ENCODE measurements at regions not wholly inside any gene's neighbourhood (a gene's known extent, or its start where the extent isn't known, plus 50 kb on each side); places are given as distances from the start of the nearest gene placed in this dataset.

GRCh38 chr17:14737984-14738651 lies 437.2 kb downstream of the HS3ST3B1 start (continued):
- TF ChIP-seq ZNF574 (CRISPR knock-in tag; IDR thresholded peaks at IDR 0.05): peak; percentile 50; the same call in 1 of the 2 replicates
- 0 out of 2 replicates have a peak, but pooled peaks have one; percentile 47 for TF ChIP-seq ZNF567 (CRISPR knock-in tag; IDR thresholded peaks at IDR 0.05; ENCODE audit: borderline replicate concordance)
- TF ChIP-seq HMGXB4 (CRISPR knock-in tag; IDR thresholded peaks at IDR 0.05; ENCODE audit: borderline replicate concordance in 1 of 2, low read depth in 1 of 2): peak; percentile 46 to 67; a peak in 2 of 4 replicates
- TF ChIP-seq REL (CRISPR knock-in tag; conservative IDR thresholded peaks at IDR 0.05): no peak
- peak; percentile 98 for TF ChIP-seq ZNF614 (CRISPR knock-in tag; IDR thresholded peaks at IDR 0.05; ENCODE audit: borderline replicate concordance)
- 0 out of 2 replicates have a peak, but pooled peaks have one; percentile 12 for TF ChIP-seq NKX3-1 (CRISPR knock-in tag; IDR thresholded peaks at IDR 0.05)
- peak; percentile 65 for TF ChIP-seq DMAP1 (CRISPR knock-in tag; IDR thresholded peaks at IDR 0.05)
- peak; percentile 89 for TF ChIP-seq MAFF (IDR thresholded peaks at IDR 0.05; ENCODE audit: low read depth, low read length)
- no peak for TF ChIP-seq ATRX (CRISPR knock-in tag; IDR thresholded peaks at IDR 0.05; ENCODE audit: borderline replicate concordance)
- TF ChIP-seq ZNF777 (CRISPR knock-in tag; IDR thresholded peaks at IDR 0.05): no peak
- TF ChIP-seq ZNF577 (CRISPR knock-in tag; IDR thresholded peaks at IDR 0.05; ENCODE audit: borderline replicate concordance, low read depth): no peak
- peak; percentile 95 for TF ChIP-seq ARID5B (CRISPR knock-in tag; IDR thresholded peaks at IDR 0.05)
- TF ChIP-seq NR2F1 (CRISPR knock-in tag; IDR thresholded peaks at IDR 0.05): peak; percentile 18 to 89; a peak in 3 of 4 replicates
- TF ChIP-seq ZNF468 (CRISPR knock-in tag; IDR thresholded peaks at IDR 0.05): 0 out of 2 replicates have a peak, but pooled peaks have one; percentile 39
- TF ChIP-seq LCORL (IDR thresholded peaks at IDR 0.05): no peak
- TF ChIP-seq LCORL (CRISPR knock-in tag; IDR thresholded peaks at IDR 0.05): peak; percentile 98
- no peak for TF ChIP-seq MXD3 (CRISPR knock-in tag; IDR thresholded peaks at IDR 0.05)
- no peak for TF ChIP-seq ZNF724P (CRISPR knock-in tag; IDR thresholded peaks at IDR 0.05; ENCODE audit: borderline replicate concordance)
- peak; percentile 55; the same call in 1 of the 2 replicates for TF ChIP-seq ZNF788 (CRISPR knock-in tag; IDR thresholded peaks at IDR 0.05; ENCODE audit: borderline replicate concordance)
- TF ChIP-seq RXRA (CRISPR knock-in tag; IDR thresholded peaks at IDR 0.05): peak; percentile 70
- peak; percentile 28; the same call in 1 of the 2 replicates for TF ChIP-seq SP5 (CRISPR knock-in tag; IDR thresholded peaks at IDR 0.05; ENCODE audit: borderline replicate concordance, low read depth)

Data from HepG2 (cell line).